ENCODE measurements at regions not wholly inside any gene's neighbourhood (a gene's known extent, or its start where the extent isn't known, plus 50 kb on each side); places are given as distances from the start of the nearest gene placed in this dataset.

DNA sequence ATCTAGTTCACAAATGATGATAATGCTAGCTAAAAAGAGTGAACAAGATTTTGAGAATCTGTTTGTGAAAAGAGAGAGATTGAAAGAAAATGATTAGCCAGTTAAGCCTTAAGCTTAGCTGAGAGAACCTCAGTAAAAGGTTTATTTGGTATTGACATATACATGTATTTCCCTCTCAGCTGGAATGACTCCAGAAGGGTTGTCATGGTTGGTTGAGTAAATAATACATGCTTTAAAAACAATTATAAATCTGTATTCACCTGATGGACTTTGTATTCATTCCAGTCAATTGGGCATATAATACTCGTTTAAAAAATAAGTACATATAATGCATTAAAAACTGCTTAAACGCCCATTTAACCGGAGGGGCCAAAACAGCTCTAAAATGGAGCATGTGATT, 181.4 kb downstream of the GRB14 start:
- no peak for DNase-seq

- DNase-seq, result no peak
Observed at GRCh38 chr2:164439235-164439634, 182.0 kb downstream of the GRB14 start.

DNA sequence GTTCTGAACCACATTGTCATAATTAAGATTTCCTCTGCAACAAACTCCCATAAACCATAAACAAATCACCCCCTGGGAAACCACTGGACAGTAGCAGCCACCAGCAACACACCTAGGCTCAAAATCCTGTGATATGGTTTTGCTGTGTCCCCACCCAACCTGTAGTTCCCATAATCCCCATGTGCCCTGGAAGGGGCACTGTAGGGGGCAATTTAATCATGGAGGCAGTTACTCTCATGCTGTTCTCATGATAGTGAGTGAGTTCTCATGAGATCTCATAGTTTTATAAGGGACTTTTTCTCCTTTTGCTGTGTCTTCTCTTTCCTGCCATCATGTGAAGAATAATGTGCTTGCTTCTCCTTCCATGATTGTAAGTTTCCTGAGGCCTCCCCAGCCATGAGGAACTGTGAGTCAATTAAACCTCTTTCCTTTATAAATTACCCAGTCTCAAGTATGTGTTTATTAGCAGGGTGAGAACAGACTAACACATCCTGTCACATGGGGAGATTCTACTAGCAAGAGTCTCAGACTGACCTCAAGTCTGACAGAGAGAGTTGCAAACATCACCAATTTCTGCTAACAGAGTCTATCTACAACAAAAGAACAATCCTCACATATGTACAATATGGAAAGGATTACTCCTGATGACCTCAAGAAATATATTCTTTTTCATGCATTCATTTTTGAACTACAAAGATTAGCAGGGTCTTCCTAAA, 182.6 kb downstream of the GRB14 start:
- DNase-seq, result no peak

GRCh38 chr2:164436131-164436530, 185.2 kb downstream of the GRB14 start:
- no peak for DNase-seq

- peak; percentile 20 for DNase-seq
Observed at GRCh38 chr2:164430166-164430783, 191.0 kb downstream of the GRB14 start.

DNA sequence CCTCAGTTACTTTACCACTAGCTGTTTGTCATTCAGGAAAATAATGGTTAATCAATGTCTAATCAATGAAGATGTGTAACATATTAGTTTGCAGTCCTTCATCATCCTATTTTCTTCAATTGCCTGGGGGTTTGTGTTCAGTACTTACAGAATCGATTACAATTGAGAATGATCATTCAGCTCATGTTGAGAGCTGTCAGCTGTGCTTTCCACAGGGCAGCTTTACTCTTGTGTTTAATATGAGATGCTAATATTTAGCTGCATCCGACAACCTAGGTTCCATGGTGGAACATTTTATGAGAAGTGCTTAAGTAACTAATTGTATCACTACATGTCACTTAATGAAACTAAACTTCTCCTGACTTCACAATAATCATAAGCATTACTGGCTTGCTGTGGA, 191.9 kb downstream of the GRB14 start:
- no peak for DNase-seq

DNA sequence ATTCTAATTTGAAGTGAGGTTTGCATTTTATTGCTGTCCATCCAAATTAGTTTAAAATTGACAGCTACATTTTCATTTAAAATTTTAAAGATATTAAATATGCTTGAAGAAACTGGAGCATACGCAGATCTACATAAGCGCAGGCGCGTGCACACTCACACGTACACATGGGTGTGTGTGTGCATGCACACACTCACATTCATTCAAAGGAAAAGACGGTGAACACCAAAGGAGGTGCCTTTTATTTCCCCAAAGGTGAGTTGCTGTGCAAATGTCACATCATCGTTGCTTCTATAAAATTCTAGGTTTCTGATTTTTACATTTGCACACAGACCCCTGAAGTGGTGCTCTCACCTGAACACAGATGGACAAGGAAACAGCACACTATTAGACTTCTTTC, 194.2 kb downstream of the GRB14 start:
- DNase-seq, result no peak

DNA sequence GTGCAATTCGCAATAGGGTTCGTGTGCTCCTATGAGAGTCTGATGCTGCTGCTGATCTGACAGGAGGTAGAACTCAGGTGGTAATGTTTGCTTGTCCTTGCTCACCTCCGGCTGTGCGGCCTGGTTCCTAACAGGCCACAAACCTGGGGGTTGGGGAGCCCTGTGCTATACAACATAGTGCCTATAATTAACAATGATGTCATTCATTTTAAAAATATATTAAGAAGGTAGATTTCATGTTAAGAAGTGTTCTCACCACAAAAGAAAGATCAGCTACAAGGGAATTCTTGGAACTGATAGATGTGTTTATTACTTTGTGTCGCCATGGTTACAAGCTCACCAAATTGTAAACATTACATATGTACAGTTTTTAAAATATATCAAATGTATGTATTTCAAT, 200.5 kb downstream of the GRB14 start:
- no peak for DNase-seq

DNA sequence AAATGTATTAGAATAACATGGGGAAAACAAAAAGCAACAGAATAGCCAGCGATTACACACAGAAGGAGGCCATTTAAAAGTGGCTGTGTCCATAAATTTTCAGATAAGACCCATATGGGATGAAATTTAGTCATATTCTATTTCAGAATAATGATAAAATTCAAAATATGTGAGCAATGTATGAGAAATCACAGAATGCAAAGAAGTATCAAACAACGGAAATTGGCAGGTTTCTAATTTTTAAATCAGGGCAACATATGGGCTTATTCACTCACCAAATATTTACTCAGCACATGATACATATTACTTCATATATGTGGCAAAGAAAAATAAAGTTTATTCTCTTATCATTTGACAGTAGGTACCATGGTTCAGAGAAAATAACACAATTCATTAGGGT, 208.5 kb downstream of the GRB14 start:
- DNase-seq, result no peak

DNA sequence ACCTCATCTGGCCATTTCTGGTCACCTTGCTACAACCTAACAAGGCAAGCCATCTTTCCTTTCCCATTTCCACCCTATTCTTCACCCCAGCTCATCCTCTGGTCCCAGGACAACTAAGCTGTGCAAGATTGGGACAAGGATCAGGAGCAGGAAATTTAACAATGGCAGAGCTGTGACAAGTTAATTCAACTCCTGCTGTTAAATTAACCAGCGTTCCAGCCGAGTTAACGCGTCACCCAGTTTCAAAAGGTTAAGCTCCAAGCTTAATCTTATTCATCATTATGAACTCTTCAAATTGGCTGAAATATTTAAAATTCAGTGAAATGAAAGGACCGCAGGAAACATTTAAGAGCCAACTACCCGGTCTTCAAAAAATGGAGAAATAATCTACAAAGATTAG, 231.9 kb downstream of the GRB14 start:
- DNase-seq, result no peak

GRCh38 chr2:164388511-164388910, 232.8 kb downstream of the GRB14 start:
- DNase-seq, result no peak

GRCh38 chr2:164386231-164386630, 235.1 kb downstream of the GRB14 start:
- DNase-seq, result no peak

GRCh38 chr2:164384434-164384833, 236.8 kb downstream of the GRB14 start:
- no peak for DNase-seq

GRCh38 chr2:164371916-164372315, 249.4 kb downstream of the GRB14 start:
- no peak for DNase-seq

DNA sequence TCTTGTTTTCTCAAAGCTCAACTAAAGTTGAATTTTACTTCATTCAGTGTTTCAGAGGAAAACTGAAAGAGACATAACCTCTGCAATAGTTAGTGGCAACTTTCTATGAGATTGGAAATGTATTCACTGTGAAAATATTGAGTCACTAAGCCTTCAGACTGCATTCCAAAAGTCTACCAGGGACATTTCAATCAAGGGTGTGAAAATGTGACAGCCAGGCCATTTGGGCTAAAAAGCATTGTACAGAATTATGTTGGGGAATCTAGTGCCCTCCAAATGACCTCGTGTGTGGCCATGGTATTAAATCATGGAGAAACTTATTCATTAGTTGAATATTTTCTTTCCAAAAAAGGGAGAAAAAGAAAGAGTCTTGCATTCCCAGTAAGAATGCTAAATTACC, 251.9 kb downstream of the GRB14 start:
- no peak for DNase-seq

GRCh38 chr2:164368896-164369295, 252.4 kb downstream of the GRB14 start:
- no peak for DNase-seq

GRCh38 chr2:164363646-164364045, 257.6 kb downstream of the GRB14 start:
- DNase-seq, result no peak

DNA sequence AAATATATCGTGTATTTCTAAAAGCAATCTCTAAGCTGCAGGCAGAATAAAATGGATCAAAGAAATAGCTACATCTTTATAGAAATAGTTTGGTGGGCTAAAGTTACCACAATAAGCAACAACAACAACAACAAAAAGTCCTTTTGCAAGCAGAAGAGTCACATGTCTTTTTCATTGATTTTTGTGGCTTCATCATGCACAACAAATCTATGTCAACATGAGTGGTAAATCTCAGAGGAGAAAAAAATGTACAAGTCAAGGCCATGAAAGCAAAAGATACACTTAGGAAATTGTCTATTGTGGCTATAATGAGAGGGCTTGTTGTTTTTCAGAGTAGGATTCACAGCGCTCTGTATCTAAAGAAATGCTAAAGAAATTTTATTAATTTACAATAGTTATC, 269.7 kb downstream of the GRB14 start:
- DNase-seq, result no peak

DNA sequence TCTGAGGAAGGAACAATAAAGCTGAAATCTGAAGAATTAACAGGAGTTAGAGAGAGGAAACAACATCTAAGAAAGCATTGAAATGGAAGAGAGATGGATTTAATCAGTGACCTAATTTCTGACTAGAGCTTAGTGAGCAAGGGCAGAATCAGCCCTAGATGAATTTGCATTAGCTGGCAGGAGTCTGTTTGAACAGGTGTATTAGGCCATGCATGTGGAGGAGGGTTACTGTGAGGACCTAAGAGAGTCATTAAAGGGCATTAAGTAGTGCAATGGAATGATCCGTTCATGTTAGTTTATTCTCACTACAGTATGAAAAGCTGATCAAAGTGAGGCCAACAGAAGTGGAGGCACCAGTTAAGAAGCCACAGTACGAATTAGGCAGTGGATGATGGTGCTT, 285.3 kb downstream of the GRB14 start:
- DNase-seq, result no peak

- no peak for DNase-seq
Observed at GRCh38 chr2:164335128-164335527, 286.2 kb downstream of the GRB14 start.

DNA sequence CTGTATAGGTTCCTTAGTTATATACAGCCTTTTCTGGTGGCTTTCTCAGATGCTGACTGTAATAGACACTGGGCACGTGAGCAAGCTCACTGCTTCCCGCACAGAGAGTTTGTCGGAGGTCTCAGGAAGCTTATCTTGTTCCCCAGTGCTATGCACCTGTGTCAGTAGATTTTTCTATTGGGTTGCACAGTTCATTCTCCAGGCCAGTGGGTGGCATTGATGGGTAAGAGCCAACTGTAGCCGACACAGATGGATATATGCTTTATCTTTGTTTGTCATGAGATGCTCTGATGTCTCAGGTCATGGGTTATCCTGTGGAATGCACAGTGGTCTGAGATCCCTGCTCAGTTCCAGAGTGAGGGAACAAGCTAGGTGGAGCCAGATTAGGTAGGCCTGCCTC, 293.0 kb downstream of the GRB14 start:
- DNase-seq, result no peak

- DNase-seq, result no peak
Observed at GRCh38 chr2:164323978-164324377, 297.3 kb downstream of the GRB14 start.

- DNase-seq, result no peak
Observed at GRCh38 chr2:164314148-164314547, 307.1 kb downstream of the GRB14 start.

DNA sequence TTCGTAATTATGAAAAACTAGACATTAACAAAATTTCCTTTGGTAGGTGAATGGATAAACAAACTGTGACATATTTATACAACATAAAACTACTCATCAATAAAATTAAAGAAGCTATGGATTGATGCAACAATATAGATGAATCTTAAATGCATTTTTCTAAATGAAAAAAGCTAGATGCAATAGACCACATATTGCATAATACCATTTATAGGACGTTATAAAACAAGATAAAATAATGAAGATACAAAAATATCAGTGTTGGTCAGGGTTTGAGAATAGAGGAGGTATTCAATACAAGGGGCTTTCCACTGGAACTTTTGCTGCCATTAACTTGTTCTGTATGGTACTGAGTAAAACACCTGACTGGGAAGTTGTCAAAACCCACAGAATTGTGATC, 314.4 kb downstream of the GRB14 start:
- DNase-seq, result no peak

GRCh38 chr2:164302786-164303185, 318.5 kb downstream of the GRB14 start:
- DNase-seq, result no peak

All from activated CD4-positive, alpha-beta T cell treated with anti-CD3 and anti-CD28 coated beads, Interleukin-2, Interleukin-6, amounts not matched to agents 100 ng/mL and 50 ng/mL, durations not matched to agents 16 hours and 8 hours (primary cell).